ENCODE measurements at regions not wholly inside any gene's neighbourhood (a gene's known extent, or its start where the extent isn't known, plus 50 kb on each side); places are given as distances from the start of the nearest gene placed in this dataset.

- TF ChIP-seq ZFP3 (tag by site-specific recombination; IDR thresholded peaks at IDR 0.05; ENCODE audit: low read depth), result no peak
- TF ChIP-seq ATF2 (tag by site-specific recombination; IDR thresholded peaks at IDR 0.05; ENCODE audit: low read depth), result no peak
- no peak for TF ChIP-seq ZNF610 (tag by site-specific recombination; IDR thresholded peaks at IDR 0.05; ENCODE audit: borderline replicate concordance)
- no peak for TF ChIP-seq CTCF (tag by site-specific recombination; IDR thresholded peaks at IDR 0.05)
- no peak for TF ChIP-seq PBX3 (CRISPR knock-in tag; IDR thresholded peaks at IDR 0.05)
- no peak for TF ChIP-seq TCF7L2 (IDR thresholded peaks at IDR 0.05; ENCODE audit: borderline replicate concordance, low read depth, low read length)
- no peak for TF ChIP-seq ZIC2 (tag by site-specific recombination; IDR thresholded peaks at IDR 0.05)
- TF ChIP-seq ZNF654 (tag by site-specific recombination; IDR thresholded peaks at IDR 0.05; ENCODE audit: low read depth), result no peak
- TF ChIP-seq ZBTB44 (tag by site-specific recombination; IDR thresholded peaks at IDR 0.05), result no peak
- no peak for TF ChIP-seq YY1 (tag by site-specific recombination; IDR thresholded peaks at IDR 0.05)
- no peak for TF ChIP-seq ZNF214 (tag by site-specific recombination; IDR thresholded peaks at IDR 0.05; ENCODE audit: borderline replicate concordance)
- no peak for TF ChIP-seq ZNF18 (tag by site-specific recombination; IDR thresholded peaks at IDR 0.05)
- no peak for TF ChIP-seq ZNF394 (tag by site-specific recombination; IDR thresholded peaks at IDR 0.05; ENCODE audit: borderline replicate concordance)
These were observed 303.6 kb downstream of the UTP18 start for GRCh38 chr17:51563961-51564360.
